ENCODE measurements at regions not wholly inside any gene's neighbourhood (a gene's known extent, or its start where the extent isn't known, plus 50 kb on each side); places are given as distances from the start of the nearest gene placed in this dataset.

GRCh38 chr5:117769877-117770276 is 1195.3 kb upstream of the SEMA6A start:
- no peak for TF ChIP-seq CTCF (IDR thresholded peaks at IDR 0.05)
- no peak for TF ChIP-seq POLR2A (IDR thresholded peaks at IDR 0.05)

Measured in Peyer's patch (tissue), 4 donors.